HCT116 (cell line): ENCODE measurements at regions not wholly inside any gene's neighbourhood (a gene's known extent, or its start where the extent isn't known, plus 50 kb on each side); places are given as distances from the start of the nearest gene placed in this dataset.

Experiments
- ATAC-seq: fragments of 200-7000 bp; cut with Tn5 transposase; 2 replicates; pipeline ENCODE4 v1.9.1; 2020; ENCODE audit warnings: mild to moderate bottlenecking, moderate library complexity
- BruUV-seq: library from RNA; stranded (reverse); fragments of 400-500 nt; replicated peaks from 2 replicates; lab custom pipeline; 2021; lab: Mats Ljungman, UMichigan
- CTCF ChIA-PET: fragments of 300-600 bp; sonication (Branson Sonifier 250); formaldehyde crosslinking; loops from one replicate; lab custom pipeline; 2021; ENCODE audit warnings: antibody characterized with exemption; lab: Charles Lee
- POLR2A ChIA-PET: fragments of 300-600, 350-600 bp; sonication (Branson Sonifier 250); formaldehyde crosslinking; loops from one replicate; lab custom pipeline; 2021; ENCODE audit warnings: antibody characterized with exemption; lab: Charles Lee
- RAD21 ChIA-PET, 2 experiments: fragments of 300-600 bp; sonication (Branson Sonifier 250); formaldehyde crosslinking; loops; one replicate each; lab custom pipeline; 2023; ENCODE audit warnings: low total read pairs in 2 of 2; ENCODE audit not compliant: uncharacterized antibody in 2 of 2, unreplicated experiment in 2 of 2, low non-redundant PET in 1 of 2; lab: Charles Lee
- DNase-seq: peaks from one replicate; pipeline ENCODE4 v3.0.0-alpha.2; 2010; ENCODE audit warnings: low read depth, low spot score
- H2AFZ ChIP-seq: fragments of 200-600 bp; shearing (Covaris generic), sonication (generic); 2 replicates; pipeline ENCODE4 v1.6.1; 2017; ENCODE audit warnings: low read depth, mixed run types, mixed read lengths, antibody characterized with exemption, low read length; ENCODE audit not compliant: poor library complexity, severe bottlenecking
- H3K27ac ChIP-seq: 2 replicates; pipeline ENCODE4 v1.5.1; 2012; ENCODE audit warnings: low read depth, low read length
- H3K27me3 ChIP-seq: fragments of 200-600 bp; sonication (generic); 2 replicates; pipeline ENCODE4 v1.6.1; 2016; ENCODE audit warnings: mixed run types, low read length, mixed read lengths; ENCODE audit not compliant: insufficient read depth
- H3K36me3 ChIP-seq, 2 experiments: fragments of 200-500 bp in 1 of 2; fragments of 200-600 bp in 1 of 2; sonication (Bioruptor generic) in 1 of 2; sonication (generic) in 1 of 2; 2 replicates each; pipeline versions ENCODE4 v1.5.1 to v1.6.1; 2014 to 2016; ENCODE audit warnings: low read length in 2 of 2, inconsistent platforms in 1 of 2, mixed read lengths in 1 of 2, mixed run types in 1 of 2; ENCODE audit not compliant: insufficient read depth in 2 of 2, control insufficient read depth in 1 of 2
- H3K4me1 ChIP-seq, 2 experiments: fragments of 200-600 bp in 1 of 2; sonication (generic) in 1 of 2; 2 replicates each; pipeline versions ENCODE4 v1.5.1 to v1.6.1; 2012 to 2017; ENCODE audit warnings: low read length in 2 of 2, inconsistent platforms in 1 of 2, mild to moderate bottlenecking in 1 of 2, mixed read lengths in 1 of 2, mixed run types in 1 of 2, moderate library complexity in 1 of 2; ENCODE audit not compliant: insufficient read depth in 2 of 2, control insufficient read depth in 1 of 2
- H3K4me2 ChIP-seq: fragments of 200-600 bp; sonication (generic); 2 replicates; pipeline ENCODE4 v1.6.1; 2017; ENCODE audit warnings: mixed run types, low read length, mixed read lengths
- H3K4me3 ChIP-seq, 2 experiments: fragments of 200-600 bp in 1 of 2; sonication (generic) in 1 of 2; replicated peaks in 1 of 2; 2 replicates each; pipeline ENCODE4 v1.5.1; 2011 to 2016; ENCODE audit warnings: low read length in 2 of 2, control low read depth in 1 of 2, low read depth in 1 of 2, mild to moderate bottlenecking in 1 of 2, mixed read lengths in 1 of 2, mixed run types in 1 of 2
- H3K79me2 ChIP-seq: fragments of 200-600 bp; sonication (generic); 2 replicates; pipeline ENCODE4 v1.6.1; 2017; ENCODE audit warnings: mild to moderate bottlenecking, mixed run types, low read length, moderate library complexity, mixed read lengths; ENCODE audit not compliant: insufficient read depth
- H3K9ac ChIP-seq: fragments of 200-600 bp; sonication (generic); 2 replicates; pipeline ENCODE4 v1.6.1; 2016; ENCODE audit warnings: low read length, mixed read lengths
- H3K9me2 ChIP-seq: fragments of 200-600 bp; sonication (generic), shearing (Covaris generic); 2 replicates; pipeline ENCODE4 v1.6.1; 2017; ENCODE audit warnings: mixed run types, mild to moderate bottlenecking, moderate library complexity; ENCODE audit not compliant: insufficient read depth
- H3K9me3 ChIP-seq, 2 experiments: fragments of 200-500 bp in 1 of 2; fragments of 200-600 bp in 1 of 2; sonication (Bioruptor generic) in 1 of 2; sonication (generic) in 1 of 2; 2 replicates each; pipeline ENCODE4 v1.6.1; 2014 to 2017; ENCODE audit warnings: low read length in 2 of 2, mixed read lengths in 2 of 2, inconsistent platforms in 1 of 2, low read depth in 1 of 2, mild to moderate bottlenecking in 1 of 2, mixed run types in 1 of 2, moderate library complexity in 1 of 2; ENCODE audit not compliant: control insufficient read depth in 1 of 2, insufficient read depth in 1 of 2
- H4K20me1 ChIP-seq: fragments of 200-600 bp; sonication (generic), shearing (Covaris generic); 2 replicates; pipeline ENCODE4 v1.6.1; 2017; ENCODE audit warnings: mixed run types, mild to moderate bottlenecking, moderate library complexity; ENCODE audit not compliant: insufficient read depth
- SP1 ChIP-seq: IDR thresholded peaks from 2 replicates; pipeline ENCODE4 v1.6.1; 2012; ENCODE audit warnings: low read depth
- intact Hi-C: fragments of 100-400 bp; cut with micrococcal nuclease; formaldehyde crosslinking; loops from 2 replicates; pipeline ENCODE4 v1.10.0; 2022
- TF ChIP-seq, protein P1 (sequence below): IDR thresholded peaks from 2 replicates; pipeline ENCODE4 v1.6.1; 2012
- TF ChIP-seq, protein P2 (sequence below): IDR thresholded peaks from 2 replicates; pipeline ENCODE4 v1.6.1; 2012; ENCODE audit warnings: low read depth
- TF ChIP-seq, protein P3 (sequence below): IDR thresholded peaks from 2 replicates; pipeline ENCODE4 v1.6.1; 2012

DNA sequence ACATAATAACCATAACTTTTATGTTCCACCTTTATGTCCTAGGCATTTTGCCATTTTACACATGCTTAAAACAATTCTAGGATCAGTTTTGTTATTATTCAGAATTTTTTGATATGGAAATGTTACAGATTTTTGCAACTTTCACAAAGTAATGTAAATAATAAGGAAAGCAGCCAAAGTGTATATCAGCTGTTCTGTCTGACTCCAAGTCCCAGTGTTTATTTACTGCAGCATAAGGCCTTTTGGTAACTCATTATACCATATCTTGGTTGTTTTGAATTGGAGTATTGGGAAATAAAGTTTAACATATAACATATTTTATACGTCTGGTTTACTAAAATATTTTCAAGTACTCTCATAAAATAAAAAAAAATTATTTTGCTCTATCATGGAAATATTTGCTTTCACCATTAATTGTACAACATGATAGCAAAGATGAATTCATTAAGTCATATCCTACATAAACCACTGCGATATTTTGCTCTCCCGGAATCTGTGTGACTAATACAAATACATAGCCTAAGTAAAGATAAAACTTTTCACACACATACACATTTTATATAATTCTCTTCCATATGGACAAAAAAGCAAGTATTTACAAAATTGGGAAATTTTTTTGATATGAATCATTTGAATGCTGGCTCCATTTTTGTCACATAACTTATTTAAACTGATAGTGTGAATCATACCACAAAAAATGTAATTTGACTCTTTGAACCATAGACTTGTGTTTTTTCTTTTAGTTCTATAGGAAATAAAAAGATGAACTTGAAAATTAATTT is 399.0 kb downstream of the PABPC4L start:
- POLR2A ChIA-PET = no interaction called here
- intact Hi-C loops = no loop called here
- DNase-seq = no peak
- BruUV-seq = no TSS peak
- peaks cover 3% of the 10 kb centered on the region; the same call in 1 of the 2 replicates for H3K9me2 ChIP-seq
- H2AFZ ChIP-seq = peak overlapping the region; percentile 88
- TF ChIP-seq SP1 = no peak
- TF ChIP-seq, protein P1, sequence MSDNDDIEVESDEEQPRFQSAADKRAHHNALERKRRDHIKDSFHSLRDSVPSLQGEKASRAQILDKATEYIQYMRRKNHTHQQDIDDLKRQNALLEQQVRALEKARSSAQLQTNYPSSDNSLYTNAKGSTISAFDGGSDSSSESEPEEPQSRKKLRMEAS = no peak
- TF ChIP-seq, protein P2, sequence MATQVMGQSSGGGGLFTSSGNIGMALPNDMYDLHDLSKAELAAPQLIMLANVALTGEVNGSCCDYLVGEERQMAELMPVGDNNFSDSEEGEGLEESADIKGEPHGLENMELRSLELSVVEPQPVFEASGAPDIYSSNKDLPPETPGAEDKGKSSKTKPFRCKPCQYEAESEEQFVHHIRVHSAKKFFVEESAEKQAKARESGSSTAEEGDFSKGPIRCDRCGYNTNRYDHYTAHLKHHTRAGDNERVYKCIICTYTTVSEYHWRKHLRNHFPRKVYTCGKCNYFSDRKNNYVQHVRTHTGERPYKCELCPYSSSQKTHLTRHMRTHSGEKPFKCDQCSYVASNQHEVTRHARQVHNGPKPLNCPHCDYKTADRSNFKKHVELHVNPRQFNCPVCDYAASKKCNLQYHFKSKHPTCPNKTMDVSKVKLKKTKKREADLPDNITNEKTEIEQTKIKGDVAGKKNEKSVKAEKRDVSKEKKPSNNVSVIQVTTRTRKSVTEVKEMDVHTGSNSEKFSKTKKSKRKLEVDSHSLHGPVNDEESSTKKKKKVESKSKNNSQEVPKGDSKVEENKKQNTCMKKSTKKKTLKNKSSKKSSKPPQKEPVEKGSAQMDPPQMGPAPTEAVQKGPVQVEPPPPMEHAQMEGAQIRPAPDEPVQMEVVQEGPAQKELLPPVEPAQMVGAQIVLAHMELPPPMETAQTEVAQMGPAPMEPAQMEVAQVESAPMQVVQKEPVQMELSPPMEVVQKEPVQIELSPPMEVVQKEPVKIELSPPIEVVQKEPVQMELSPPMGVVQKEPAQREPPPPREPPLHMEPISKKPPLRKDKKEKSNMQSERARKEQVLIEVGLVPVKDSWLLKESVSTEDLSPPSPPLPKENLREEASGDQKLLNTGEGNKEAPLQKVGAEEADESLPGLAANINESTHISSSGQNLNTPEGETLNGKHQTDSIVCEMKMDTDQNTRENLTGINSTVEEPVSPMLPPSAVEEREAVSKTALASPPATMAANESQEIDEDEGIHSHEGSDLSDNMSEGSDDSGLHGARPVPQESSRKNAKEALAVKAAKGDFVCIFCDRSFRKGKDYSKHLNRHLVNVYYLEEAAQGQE = no peak
- TF ChIP-seq, protein P3, sequence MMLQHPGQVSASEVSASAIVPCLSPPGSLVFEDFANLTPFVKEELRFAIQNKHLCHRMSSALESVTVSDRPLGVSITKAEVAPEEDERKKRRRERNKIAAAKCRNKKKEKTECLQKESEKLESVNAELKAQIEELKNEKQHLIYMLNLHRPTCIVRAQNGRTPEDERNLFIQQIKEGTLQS = no peak
- H3K36me3 ChIP-seq = no peaks in the 10 kb centered on the region
- H3K27me3 ChIP-seq = no peaks in the 10 kb centered on the region
- H3K27ac ChIP-seq = no peak overlapping the region
- no peak overlapping the region for H3K9ac ChIP-seq
- no peaks in the 10 kb centered on the region for H4K20me1 ChIP-seq
- no peaks in the 10 kb centered on the region for H3K79me2 ChIP-seq
- no peak overlapping the region for H3K4me2 ChIP-seq
- RAD21 ChIA-PET = no interaction called here
- no peak for ATAC-seq
- H3K4me3 ChIP-seq = no peak overlapping the region
- no peaks in the 10 kb centered on the region for H3K9me3 ChIP-seq
- H3K4me1 ChIP-seq = no peaks in the 10 kb centered on the region; a peak in 1 of 4 replicates
- CTCF ChIA-PET = no interaction called here
